HG03521 (cell line): ENCODE measurements at regions not wholly inside any gene's neighbourhood (a gene's known extent, or its start where the extent isn't known, plus 50 kb on each side); places are given as distances from the start of the nearest gene placed in this dataset.

Source experiments
- ATAC-seq: cut with Tn5 transposase; IDR thresholded peaks from one replicate; pipeline ENCODE4 v1.9.1; 2021; ENCODE audit warnings: mild to moderate bottlenecking, moderate library complexity; ENCODE audit not compliant: unreplicated experiment

- no peak for ATAC-seq
These were observed 685.0 kb downstream of the ADGRL2 start for GRCh38 chr1:82485591-82486369.

GRCh38 chr1:82483146-82483545 lies 682.4 kb downstream of the ADGRL2 start:
- ATAC-seq: no peak

GRCh38 chr1:82478916-82479315 lies 678.2 kb downstream of the ADGRL2 start:
- no peak for ATAC-seq

- no peak for ATAC-seq
These were observed 671.9 kb downstream of the ADGRL2 start for GRCh38 chr1:82472489-82473131.

GRCh38 chr1:82466891-82467290 lies 666.2 kb downstream of the ADGRL2 start:
- no peak for ATAC-seq

GRCh38 chr1:82466416-82466815 lies 665.7 kb downstream of the ADGRL2 start:
- ATAC-seq: no peak

GRCh38 chr1:82465024-82465423 lies 664.3 kb downstream of the ADGRL2 start:
- no peak for ATAC-seq

- no peak for ATAC-seq
These were observed 663.7 kb downstream of the ADGRL2 start for GRCh38 chr1:82464362-82465001.

GRCh38 chr1:82463951-82464350 lies 663.2 kb downstream of the ADGRL2 start:
- ATAC-seq: no peak

- no peak for ATAC-seq
These were observed 661.6 kb downstream of the ADGRL2 start for GRCh38 chr1:82462366-82462765.

- ATAC-seq: no peak
These were observed 654.6 kb downstream of the ADGRL2 start for GRCh38 chr1:82455342-82455741.

GRCh38 chr1:82454431-82454830 lies 653.7 kb downstream of the ADGRL2 start:
- no peak for ATAC-seq

GRCh38 chr1:82453511-82454185 lies 652.9 kb downstream of the ADGRL2 start:
- ATAC-seq: no peak

GRCh38 chr1:82452096-82452495 lies 651.4 kb downstream of the ADGRL2 start:
- no peak for ATAC-seq

- ATAC-seq: no peak
These were observed 650.5 kb downstream of the ADGRL2 start for GRCh38 chr1:82451191-82451590.

GRCh38 chr1:82449506-82450057 lies 648.8 kb downstream of the ADGRL2 start:
- no peak for ATAC-seq

- no peak for ATAC-seq
These were observed 646.2 kb downstream of the ADGRL2 start for GRCh38 chr1:82446955-82447354.

- no peak for ATAC-seq
These were observed 645.5 kb downstream of the ADGRL2 start for GRCh38 chr1:82446236-82446635.

GRCh38 chr1:82445827-82446226 lies 645.1 kb downstream of the ADGRL2 start:
- ATAC-seq: no peak

GRCh38 chr1:82445132-82445531 lies 644.4 kb downstream of the ADGRL2 start:
- no peak for ATAC-seq

- ATAC-seq: no peak
These were observed 640.7 kb downstream of the ADGRL2 start for GRCh38 chr1:82441402-82441801.
